ENCODE measurements at regions not wholly inside any gene's neighbourhood (a gene's known extent, or its start where the extent isn't known, plus 50 kb on each side); places are given as distances from the start of the nearest gene placed in this dataset.

DNA sequence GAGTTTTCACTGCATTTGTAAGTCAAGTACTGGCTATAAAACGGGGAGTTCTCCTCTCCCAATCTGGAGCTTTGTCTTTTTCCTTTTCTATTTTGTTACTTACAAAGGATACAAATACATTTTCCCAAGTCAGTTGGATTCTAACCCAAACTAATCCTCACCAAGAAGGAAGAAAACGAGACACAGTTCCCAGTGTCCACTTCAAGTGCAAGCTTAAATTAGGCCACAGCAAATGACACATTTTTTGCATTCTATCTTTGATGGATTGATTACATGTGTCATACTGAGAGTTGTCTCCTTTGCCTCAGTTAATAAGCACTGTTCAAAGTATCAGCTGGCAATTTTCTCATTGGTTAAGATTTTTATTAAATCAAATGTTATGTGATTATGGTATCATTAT, 296.7 kb upstream of the ANO5 start:
- Histone ChIP-seq H3K79me1 (ENCODE audit: low read length) (no peaks in the 10 kb centered on the region), H3K4me1 (ENCODE audit: control insufficient read depth, low read depth, low read length) (no peaks in the 10 kb centered on the region), H3K23ac (ENCODE audit: low read length) (no peak overlapping the region), H3K18ac (ENCODE audit: low read length) (no peak overlapping the region), H3K4me2 (ENCODE audit: low read length) (no peak overlapping the region), H2AK5ac (ENCODE audit: low read length) (no peak overlapping the region), H3K4me3 (ENCODE audit: low read length) (no peak overlapping the region), H2BK15ac (replicated peaks; ENCODE audit: low read depth) (no peak overlapping the region), H3K9ac (ENCODE audit: low read length) (no peak overlapping the region), H3K56ac (ENCODE audit: low read length) (no peak overlapping the region), H3K36me3 (ENCODE audit: control insufficient read depth, insufficient read depth, low read length) (no peaks in the 10 kb centered on the region), H3K79me2 (ENCODE audit: control insufficient read depth, insufficient read depth, low read length) (no peaks in the 10 kb centered on the region), H2BK5ac (ENCODE audit: low read length) (no peak overlapping the region), H2BK120ac (ENCODE audit: low read depth, low read length) (no peak overlapping the region), H3K4ac (ENCODE audit: low read depth, low read length) (no peak overlapping the region), H4K8ac (ENCODE audit: low read depth, low read length) (no peak overlapping the region), H3K27me3 (ENCODE audit: insufficient read depth, low read length, poor library complexity) (no peaks in the 10 kb centered on the region), H3K27ac (ENCODE audit: low read depth, low read length) (no peak overlapping the region), H4K5ac (ENCODE audit: low read length) (no peak overlapping the region)
- WGBS (ENCODE audit: extremely low coverage, insufficient coverage, low lambda C conversion rate), result no CpG with 5 or more reads among the region's 2 CpGs
- DNase-seq, result no peak

DNA sequence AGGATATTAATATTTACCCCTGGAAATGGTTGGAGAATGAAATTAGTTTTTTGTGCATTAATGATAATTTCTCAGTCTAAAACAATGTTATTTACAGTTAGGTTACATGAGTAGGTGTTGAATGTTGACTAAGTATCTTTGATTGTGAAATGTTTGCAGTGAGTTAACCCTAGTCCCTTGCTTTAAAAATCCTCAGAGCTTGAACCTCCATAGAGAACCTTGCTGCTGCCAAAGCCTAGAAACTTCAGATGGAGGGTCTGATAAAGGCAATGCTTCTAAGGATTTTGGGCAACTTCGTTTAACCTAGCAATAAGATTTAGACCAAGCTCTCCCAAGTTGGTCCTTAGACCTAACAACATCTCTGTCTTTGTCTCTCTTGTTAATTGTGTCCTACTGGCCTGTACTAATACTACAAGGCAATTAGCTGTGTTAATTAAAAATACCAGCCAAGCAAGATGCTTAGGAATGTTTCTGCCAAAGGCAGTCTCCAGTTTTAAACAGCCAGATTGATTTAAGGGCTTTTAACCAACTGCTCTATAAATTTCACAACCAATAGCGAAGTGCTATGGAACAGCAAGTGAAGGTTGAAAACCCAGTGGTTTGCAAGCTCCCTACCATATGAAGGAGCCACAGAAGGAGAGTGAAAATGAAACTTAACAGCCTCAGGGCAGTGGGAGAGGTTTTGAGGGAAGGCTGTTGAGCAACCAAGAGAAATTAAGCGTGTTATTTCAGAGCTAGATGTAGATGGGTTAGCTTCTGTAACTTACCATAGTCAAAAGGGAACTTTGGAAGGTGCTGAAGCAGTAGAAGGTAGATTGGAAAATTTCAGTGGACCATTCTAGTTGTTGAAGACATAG, 295.9 kb upstream of the ANO5 start:
- H3K27ac ChIP-seq (ENCODE audit: low read depth, low read length), result no peak overlapping the region
- no CpG with 5 or more reads among the region's 3 CpGs for WGBS (ENCODE audit: extremely low coverage, insufficient coverage, low lambda C conversion rate)

DNA sequence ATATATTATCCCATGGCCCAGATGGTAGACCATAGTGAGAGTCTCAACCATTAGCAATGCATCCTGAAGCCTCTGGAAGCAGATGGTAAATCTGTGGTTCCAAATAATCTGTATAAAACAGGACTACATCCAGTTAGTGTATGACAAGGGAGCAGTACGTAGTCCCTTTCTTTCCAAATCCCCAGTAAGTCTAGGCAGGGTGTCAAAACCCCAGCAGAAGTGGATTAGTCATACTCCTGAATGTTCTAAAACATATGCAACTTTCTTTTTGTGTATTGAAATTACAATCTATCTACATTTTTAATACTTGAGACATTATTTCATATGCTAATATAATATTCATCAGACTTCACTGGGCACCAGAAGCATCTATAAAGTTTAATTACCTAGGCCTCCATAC, 295.1 kb upstream of the ANO5 start:
- Histone ChIP-seq H3K23ac (ENCODE audit: low read length) (no peak overlapping the region), H3K9ac (ENCODE audit: low read length) (no peak overlapping the region), H3K4me2 (ENCODE audit: low read length) (no peak overlapping the region), H3K56ac (ENCODE audit: low read length) (no peak overlapping the region), H3K4ac (ENCODE audit: low read depth, low read length) (no peak overlapping the region), H3K4me1 (ENCODE audit: control insufficient read depth, low read depth, low read length) (no peaks in the 10 kb centered on the region), H4K8ac (ENCODE audit: low read depth, low read length) (no peak overlapping the region), H3K79me2 (ENCODE audit: control insufficient read depth, insufficient read depth, low read length) (no peaks in the 10 kb centered on the region), H3K36me3 (ENCODE audit: control insufficient read depth, insufficient read depth, low read length) (no peaks in the 10 kb centered on the region), H2AK5ac (ENCODE audit: low read length) (no peak overlapping the region), H2BK120ac (ENCODE audit: low read depth, low read length) (no peak overlapping the region), H3K79me1 (ENCODE audit: low read length) (no peaks in the 10 kb centered on the region), H2BK5ac (ENCODE audit: low read length) (no peak overlapping the region), H3K27ac (ENCODE audit: low read depth, low read length) (no peak overlapping the region), H3K18ac (ENCODE audit: low read length) (no peak overlapping the region), H2BK15ac (replicated peaks; ENCODE audit: low read depth) (no peak overlapping the region), H3K27me3 (ENCODE audit: insufficient read depth, low read length, poor library complexity) (no peaks in the 10 kb centered on the region), H4K5ac (ENCODE audit: low read length) (no peak overlapping the region), H3K4me3 (ENCODE audit: low read length) (no peak overlapping the region)
- DNase-seq, result no peak
- WGBS (ENCODE audit: extremely low coverage, insufficient coverage, low lambda C conversion rate), result no CpG with 5 or more reads among the region's 1 CpG

More for the DNA sequence above, 295.9 kb upstream of the ANO5 start:
- Histone ChIP-seq H3K56ac (ENCODE audit: low read length) (no peak overlapping the region), H3K23ac (ENCODE audit: low read length) (no peak overlapping the region), H3K4ac (ENCODE audit: low read depth, low read length) (no peak overlapping the region), H3K18ac (ENCODE audit: low read length) (no peak overlapping the region), H2BK5ac (ENCODE audit: low read length) (no peak overlapping the region), H2BK120ac (ENCODE audit: low read depth, low read length) (no peak overlapping the region), H3K4me1 (ENCODE audit: control insufficient read depth, low read depth, low read length) (no peaks in the 10 kb centered on the region), H4K8ac (ENCODE audit: low read depth, low read length) (no peak overlapping the region), H4K5ac (ENCODE audit: low read length) (no peak overlapping the region), H3K79me1 (ENCODE audit: low read length) (no peaks in the 10 kb centered on the region), H2AK5ac (ENCODE audit: low read length) (no peak overlapping the region), H2BK15ac (replicated peaks; ENCODE audit: low read depth) (no peak overlapping the region), H3K9ac (ENCODE audit: low read length) (no peak overlapping the region), H3K27me3 (ENCODE audit: insufficient read depth, low read length, poor library complexity) (no peaks in the 10 kb centered on the region), H3K79me2 (ENCODE audit: control insufficient read depth, insufficient read depth, low read length) (no peaks in the 10 kb centered on the region), H3K4me2 (ENCODE audit: low read length) (no peak overlapping the region), H3K36me3 (ENCODE audit: control insufficient read depth, insufficient read depth, low read length) (no peaks in the 10 kb centered on the region), H3K4me3 (ENCODE audit: low read length) (no peak overlapping the region)
- peak; percentile 10 for DNase-seq

DNA sequence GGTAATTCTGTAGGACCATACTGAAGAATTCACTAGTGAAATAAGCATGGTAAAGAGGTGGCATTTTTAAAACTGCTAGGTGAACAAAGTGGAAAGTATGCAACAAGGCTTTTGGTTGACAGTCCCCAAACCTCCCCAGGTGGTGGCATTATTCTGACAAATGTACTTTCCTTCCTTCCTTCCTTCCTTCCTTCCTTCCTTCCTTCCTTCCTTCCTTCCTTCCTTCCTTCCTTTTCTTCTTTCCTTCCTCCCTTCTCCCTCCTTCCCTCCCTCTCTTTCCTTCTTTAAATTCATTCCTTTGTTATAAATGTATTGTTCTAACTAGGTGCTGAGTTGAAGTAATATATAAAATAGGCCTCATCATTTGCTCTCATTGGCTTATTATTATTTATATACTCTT, 284.7 kb upstream of the ANO5 start:
- Histone ChIP-seq H4K8ac (ENCODE audit: low read depth, low read length) (no peak overlapping the region), H3K18ac (ENCODE audit: low read length) (no peak overlapping the region), H3K4me1 (ENCODE audit: control insufficient read depth, low read depth, low read length) (no peaks in the 10 kb centered on the region), H3K23ac (ENCODE audit: low read length) (no peak overlapping the region), H3K56ac (ENCODE audit: low read length) (no peak overlapping the region), H2AK5ac (ENCODE audit: low read length) (no peak overlapping the region), H3K4me2 (ENCODE audit: low read length) (no peak overlapping the region), H2BK5ac (ENCODE audit: low read length) (no peak overlapping the region), H3K4me3 (ENCODE audit: low read length) (no peak overlapping the region), H3K79me2 (ENCODE audit: control insufficient read depth, insufficient read depth, low read length) (no peaks in the 10 kb centered on the region), H3K36me3 (ENCODE audit: control insufficient read depth, insufficient read depth, low read length) (no peaks in the 10 kb centered on the region), H4K5ac (ENCODE audit: low read length) (no peak overlapping the region), H3K27ac (ENCODE audit: low read depth, low read length) (no peak overlapping the region), H3K4ac (ENCODE audit: low read depth, low read length) (no peak overlapping the region), H2BK120ac (ENCODE audit: low read depth, low read length) (no peak overlapping the region), H3K27me3 (ENCODE audit: insufficient read depth, low read length, poor library complexity) (no peaks in the 10 kb centered on the region), H3K79me1 (ENCODE audit: low read length) (no peaks in the 10 kb centered on the region), H3K9ac (ENCODE audit: low read length) (no peak overlapping the region), H2BK15ac (replicated peaks; ENCODE audit: low read depth) (no peak overlapping the region)
- no peak for DNase-seq

DNA sequence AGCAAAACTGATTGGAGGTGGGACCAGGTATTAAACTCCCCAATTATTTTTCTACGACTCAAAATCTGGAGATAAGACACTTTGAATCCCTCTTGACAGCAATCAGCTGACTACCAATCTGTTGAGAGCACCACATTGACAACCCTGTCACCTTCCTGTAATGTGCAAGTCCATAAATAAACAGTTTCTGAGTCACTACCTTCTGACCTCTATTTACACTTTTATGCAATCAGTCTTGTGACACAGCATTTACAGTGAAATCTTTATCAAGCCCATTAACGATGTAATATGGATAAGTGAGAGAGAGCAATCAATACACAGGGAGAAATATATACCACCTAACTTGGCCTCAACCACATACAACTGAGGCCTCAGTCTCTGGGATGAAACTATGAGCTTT, 283.7 kb upstream of the ANO5 start:
- H3K27me3 ChIP-seq (ENCODE audit: insufficient read depth, low read length, poor library complexity), result no peaks in the 10 kb centered on the region
- H2BK5ac ChIP-seq (ENCODE audit: low read length), result no peak overlapping the region
- no peak overlapping the region for H3K9ac ChIP-seq (ENCODE audit: low read length)
- H3K79me1 ChIP-seq (ENCODE audit: low read length), result no peaks in the 10 kb centered on the region
- no peaks in the 10 kb centered on the region for H3K79me2 ChIP-seq (ENCODE audit: control insufficient read depth, insufficient read depth, low read length)
- no peak overlapping the region for H2BK120ac ChIP-seq (ENCODE audit: low read depth, low read length)
- no peak overlapping the region for H2BK15ac ChIP-seq (replicated peaks; ENCODE audit: low read depth)
- no peak overlapping the region for H3K18ac ChIP-seq (ENCODE audit: low read length)
- no peak overlapping the region for H3K27ac ChIP-seq (ENCODE audit: low read depth, low read length)
- DNase-seq, result no peak
- H2AK5ac ChIP-seq (ENCODE audit: low read length), result no peak overlapping the region
- no peak overlapping the region for H4K8ac ChIP-seq (ENCODE audit: low read depth, low read length)
- no peak overlapping the region for H3K56ac ChIP-seq (ENCODE audit: low read length)
- H3K4ac ChIP-seq (ENCODE audit: low read depth, low read length), result no peak overlapping the region
- no peaks in the 10 kb centered on the region for H3K4me1 ChIP-seq (ENCODE audit: control insufficient read depth, low read depth, low read length)
- H3K36me3 ChIP-seq (ENCODE audit: control insufficient read depth, insufficient read depth, low read length), result no peaks in the 10 kb centered on the region
- no peak overlapping the region for H3K4me2 ChIP-seq (ENCODE audit: low read length)
- WGBS (ENCODE audit: extremely low coverage, insufficient coverage, low lambda C conversion rate), result no CpG with 5 or more reads among the region's 2 CpGs
- no peak overlapping the region for H3K4me3 ChIP-seq (ENCODE audit: low read length)
- H3K23ac ChIP-seq (ENCODE audit: low read length), result no peak overlapping the region
- no peak overlapping the region for H4K5ac ChIP-seq (ENCODE audit: low read length)

DNA sequence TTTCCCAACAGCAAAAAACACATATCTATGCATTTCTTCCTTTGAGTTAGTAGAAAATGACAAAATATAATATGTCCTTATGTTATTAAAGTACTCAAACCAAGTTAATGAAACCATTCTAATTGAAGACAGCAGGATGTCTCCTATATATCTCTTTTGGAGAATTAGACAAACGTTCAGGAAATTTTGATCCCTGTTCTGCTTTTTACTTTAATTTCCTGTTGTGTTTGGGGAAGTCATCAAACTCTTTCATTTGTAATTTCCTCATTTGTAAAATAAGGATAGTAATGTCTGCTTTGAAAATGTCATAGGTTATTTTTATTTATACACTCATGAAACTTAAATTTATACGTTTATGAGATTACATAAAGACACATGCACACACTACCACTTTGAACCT, 281.8 kb upstream of the ANO5 start:
- H3K56ac ChIP-seq (ENCODE audit: low read length), result no peak overlapping the region
- no CpG with 5 or more reads among the region's 2 CpGs for WGBS (ENCODE audit: extremely low coverage, insufficient coverage, low lambda C conversion rate)
- H2BK5ac ChIP-seq (ENCODE audit: low read length), result no peak overlapping the region
- H3K79me2 ChIP-seq (ENCODE audit: control insufficient read depth, insufficient read depth, low read length), result no peaks in the 10 kb centered on the region
- no peak overlapping the region for H3K4ac ChIP-seq (ENCODE audit: low read depth, low read length)
- no peak overlapping the region for H3K18ac ChIP-seq (ENCODE audit: low read length)
- H3K4me2 ChIP-seq (ENCODE audit: low read length), result no peak overlapping the region
- H3K79me1 ChIP-seq (ENCODE audit: low read length), result no peaks in the 10 kb centered on the region
- no peak overlapping the region for H3K27ac ChIP-seq (ENCODE audit: low read depth, low read length)
- no peak overlapping the region for H3K4me3 ChIP-seq (ENCODE audit: low read length)
- no peak overlapping the region for H2AK5ac ChIP-seq (ENCODE audit: low read length)
- H3K36me3 ChIP-seq (ENCODE audit: control insufficient read depth, insufficient read depth, low read length), result no peaks in the 10 kb centered on the region
- no peak overlapping the region for H3K9ac ChIP-seq (ENCODE audit: low read length)
- H3K27me3 ChIP-seq (ENCODE audit: insufficient read depth, low read length, poor library complexity), result no peaks in the 10 kb centered on the region
- no peak overlapping the region for H4K5ac ChIP-seq (ENCODE audit: low read length)
- H3K4me1 ChIP-seq (ENCODE audit: control insufficient read depth, low read depth, low read length), result no peaks in the 10 kb centered on the region
- no peak overlapping the region for H4K8ac ChIP-seq (ENCODE audit: low read depth, low read length)
- no peak overlapping the region for H2BK15ac ChIP-seq (replicated peaks; ENCODE audit: low read depth)
- no peak for DNase-seq
- H3K23ac ChIP-seq (ENCODE audit: low read length), result no peak overlapping the region
- no peak overlapping the region for H2BK120ac ChIP-seq (ENCODE audit: low read depth, low read length)
